Small intestine (tissue), 7 donors: ENCODE measurements at regions not wholly inside any gene's neighbourhood (a gene's known extent, or its start where the extent isn't known, plus 50 kb on each side); places are given as distances from the start of the nearest gene placed in this dataset.

ENCODE experiments used
- DNase-seq, 2 donors: peaks; one replicate each; pipeline versions ENCODE4 v3.0.0 to v3.0.0-alpha.2; 2013
- FAIRE-seq: peaks from 2 replicates; lab custom pipeline; 2012; peaks lifted over from hg19 to GRCh38; lab: Jason Lieb, UNC
- H3K27ac ChIP-seq, 3 donors: one replicate each; pipeline ENCODE4 v1.5.1; 2013; ENCODE audit warnings: low read length in 2 of 3, mild to moderate bottlenecking in 2 of 3, control low read depth in 1 of 3, inconsistent platforms in 1 of 3, low read depth in 1 of 3, moderate library complexity in 1 of 3
- H3K27me3 ChIP-seq, 3 donors: one replicate each; pipeline ENCODE4 v1.6.1; 2013; ENCODE audit warnings: low read length in 3 of 3, inconsistent platforms in 1 of 3; ENCODE audit not compliant: control insufficient read depth in 3 of 3, insufficient read depth in 3 of 3
- H3K36me3 ChIP-seq, 3 donors: one replicate each; pipeline ENCODE4 v1.6.1; 2013; ENCODE audit warnings: low read length in 3 of 3, inconsistent platforms in 1 of 3, low read depth in 1 of 3, mild to moderate bottlenecking in 1 of 3, moderate library complexity in 1 of 3; ENCODE audit not compliant: control insufficient read depth in 3 of 3, insufficient read depth in 2 of 3
- H3K4me1 ChIP-seq, 3 donors: one replicate each; pipeline ENCODE4 v1.6.1; 2013; ENCODE audit warnings: low read length in 2 of 3, inconsistent platforms in 1 of 3, low read depth in 1 of 3, mild to moderate bottlenecking in 1 of 3, moderate library complexity in 1 of 3; ENCODE audit not compliant: control insufficient read depth in 3 of 3, insufficient read depth in 2 of 3
- H3K4me3 ChIP-seq, 3 donors: one replicate each; pipeline ENCODE4 v1.5.1; 2013; ENCODE audit warnings: low read length in 3 of 3, control low read depth in 1 of 3, inconsistent platforms in 1 of 3, low read depth in 1 of 3, mild to moderate bottlenecking in 1 of 3, moderate library complexity in 1 of 3
- H3K9me3 ChIP-seq, 2 donors: one replicate each; pipeline ENCODE4 v1.6.1; 2013; ENCODE audit warnings: low read depth in 1 of 2, low read length in 1 of 2; ENCODE audit not compliant: control insufficient read depth in 2 of 2, insufficient read depth in 1 of 2
- WGBS, 3 donors: extraction: QIAGEN DNeasy Blood & Tissue Kit; methylation state at CpG; one replicate each; pipeline ENCODE4 v1.1.7; 2013; 5-methylcytosine and 5-hydroxymethylcytosine counted together
- donor health status: healthy with polysubstance abuse.
- donor health status: control.
- donor health status: control.
- donor health status: Bipolar disorder and iron deficiency.
- donor health status: healthy.

DNA sequence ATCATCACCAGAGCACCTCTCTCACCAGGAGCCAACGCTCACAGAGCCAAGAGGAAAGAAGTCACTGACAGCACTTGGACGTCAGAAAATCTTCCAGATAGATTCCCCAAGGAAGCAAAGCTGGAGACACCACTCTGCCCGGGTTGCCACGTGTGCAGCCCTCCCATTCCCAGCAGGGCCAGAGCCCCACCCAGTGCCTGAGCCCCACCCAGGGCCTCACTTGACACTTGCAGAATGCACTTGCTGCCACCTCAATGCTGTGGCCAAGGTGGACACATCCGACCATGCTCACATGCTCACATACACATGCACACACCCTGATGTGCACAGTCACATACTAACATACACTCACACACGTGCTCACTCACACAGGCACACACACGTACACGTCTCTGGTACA is 240.7 kb downstream of the RBFOX3 start:
- H3K4me3 ChIP-seq, result no peak overlapping the region
- WGBS, 3 donors, result 50 to 71% (median 51%) methylated on average over 8 of the region's 8 CpGs
- no peaks in the 10 kb centered on the region for H3K9me3 ChIP-seq
- peaks cover 0 to 13% (median 0%) of the 10 kb centered on the region in 3 donors for H3K4me1 ChIP-seq
- no peak for FAIRE-seq
- DNase-seq, result no peak
- peaks cover 0 to 23% (median 3%) of the 10 kb centered on the region in 3 donors for H3K27me3 ChIP-seq
- no peaks in the 10 kb centered on the region for H3K36me3 ChIP-seq
- no peak overlapping the region for H3K27ac ChIP-seq

DNA sequence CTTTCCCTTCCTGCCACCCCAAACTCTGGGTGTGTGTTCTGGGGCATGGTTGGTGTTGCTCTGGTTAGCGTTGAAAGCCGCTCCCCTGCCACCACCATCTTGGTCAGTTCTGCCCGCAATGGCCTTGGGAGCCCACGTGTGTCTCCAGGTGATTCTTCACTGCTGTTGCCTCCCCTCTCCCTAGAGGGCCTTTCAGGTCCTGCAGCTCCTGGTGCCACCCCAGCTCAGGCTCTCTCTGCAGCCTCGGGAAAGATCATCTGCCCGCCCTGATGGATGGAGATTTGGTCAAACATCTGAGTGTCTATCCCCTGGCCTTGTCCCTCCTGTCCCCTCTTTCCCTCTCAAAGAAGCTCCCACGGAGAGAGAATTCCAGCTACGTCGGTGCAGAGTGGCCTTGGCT is 241.3 kb downstream of the RBFOX3 start:
- FAIRE-seq, result no peak
- Histone ChIP-seq H3K27ac (no peak overlapping the region), H3K4me3 (no peak overlapping the region), H3K27me3 (peaks cover 0 to 24% (median 5%) of the 10 kb centered on the region in 3 donors), H3K9me3 (no peaks in the 10 kb centered on the region), H3K36me3 (no peaks in the 10 kb centered on the region), H3K4me1 (peaks cover 0 to 13% (median 0%) of the 10 kb centered on the region in 3 donors)
- no peak for DNase-seq
- 75 to 80% (median 77%) methylated on average over 9 of the region's 9 CpGs for WGBS, 3 donors

DNA sequence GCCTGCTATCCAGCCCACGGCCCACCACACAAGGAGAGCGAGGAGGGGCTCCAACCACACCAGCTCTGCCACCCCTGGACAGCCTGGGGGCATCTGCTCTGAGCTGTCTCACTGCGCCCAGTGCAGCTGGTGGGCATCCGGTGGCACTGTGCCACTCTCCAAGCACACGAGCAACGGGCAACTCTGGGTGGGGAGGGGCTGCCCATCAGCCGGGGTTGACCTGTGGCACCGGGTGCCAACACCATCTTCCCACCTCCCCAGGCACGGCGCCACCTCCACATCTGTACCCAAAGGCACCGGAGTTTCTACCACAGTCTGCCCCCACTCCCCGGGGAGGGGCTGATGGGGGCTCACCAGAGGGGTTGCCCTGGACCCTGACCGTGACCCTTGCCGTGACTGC is 241.8 kb downstream of the RBFOX3 start:
- WGBS, 3 donors, result 80 to 84% (median 80%) methylated on average over 14 of the region's 14 CpGs
- Histone ChIP-seq H3K27ac (no peak overlapping the region), H3K4me1 (peaks cover 0 to 13% (median 0%) of the 10 kb centered on the region in 3 donors), H3K4me3 (no peak overlapping the region), H3K9me3 (no peaks in the 10 kb centered on the region), H3K36me3 (no peaks in the 10 kb centered on the region), H3K27me3 (peaks cover 0 to 28% (median 8%) of the 10 kb centered on the region in 3 donors)
- FAIRE-seq (no peak), DNase-seq (no peak)

DNA sequence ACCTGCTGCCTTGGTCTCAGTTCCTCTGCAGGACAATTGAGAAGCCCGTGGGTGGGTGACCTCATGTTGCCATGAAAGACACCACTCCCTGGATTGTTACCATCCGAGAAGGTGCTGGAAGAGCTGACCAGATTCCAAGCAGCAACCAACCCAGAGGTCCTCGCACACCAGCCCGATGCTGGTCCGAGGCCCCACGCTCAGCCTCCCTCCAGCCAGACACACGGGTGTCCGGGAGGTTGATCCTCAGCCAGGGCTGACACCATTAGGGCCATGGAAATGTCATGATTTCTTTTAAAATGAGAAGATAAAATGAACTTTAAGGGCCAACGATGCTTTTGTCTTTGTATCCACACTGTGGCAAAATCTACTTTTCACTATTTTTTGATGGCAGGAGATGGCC is 242.3 kb downstream of the RBFOX3 start:
- no peak overlapping the region for H3K27ac ChIP-seq
- H3K9me3 ChIP-seq, result no peaks in the 10 kb centered on the region
- 82 to 89% (median 85%) methylated on average over 9 of the region's 9 CpGs for WGBS, 3 donors
- H3K4me3 ChIP-seq, result no peak overlapping the region
- no peaks in the 10 kb centered on the region for H3K36me3 ChIP-seq
- peaks cover 0 to 13% (median 0%) of the 10 kb centered on the region in 3 donors for H3K4me1 ChIP-seq
- no peak for DNase-seq
- no peak for FAIRE-seq
- peaks cover 0 to 32% (median 8%) of the 10 kb centered on the region in 3 donors for H3K27me3 ChIP-seq

DNA sequence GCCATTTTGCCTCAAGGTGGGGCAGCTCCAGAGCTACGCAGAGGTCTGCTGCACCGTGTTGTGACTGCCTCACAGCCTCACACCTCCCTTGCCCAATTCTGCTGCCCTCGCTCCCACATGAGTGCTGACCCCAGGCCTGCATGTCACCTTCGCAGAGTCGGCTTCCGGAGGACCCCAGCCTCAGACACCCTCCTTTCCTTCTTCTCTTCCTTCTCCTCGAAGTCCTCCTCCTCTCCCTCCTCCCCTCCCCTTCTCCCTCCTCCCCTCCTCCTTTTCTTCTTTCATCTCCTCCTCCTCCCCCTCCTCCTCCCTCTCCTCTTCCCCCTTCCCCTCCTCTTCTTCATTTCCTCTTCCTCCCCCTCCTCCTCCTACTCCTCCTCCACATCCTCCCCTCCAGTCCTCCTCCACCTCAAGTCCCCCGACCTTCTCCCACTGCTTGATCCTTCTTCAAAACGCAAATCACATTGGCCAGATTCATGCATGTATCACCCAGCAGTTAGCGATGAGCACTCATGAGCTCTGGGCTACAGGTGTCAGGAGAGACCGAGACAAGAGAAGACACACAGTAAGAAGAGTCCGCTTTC is 243.8 kb downstream of the RBFOX3 start:
- Histone ChIP-seq H3K27me3 (peaks cover 0 to 33% (median 8%) of the 10 kb centered on the region in 3 donors), H3K4me3 (no peak overlapping the region), H3K27ac (no peak overlapping the region), H3K9me3 (no peaks in the 10 kb centered on the region), H3K36me3 (no peaks in the 10 kb centered on the region), H3K4me1 (peaks cover 0 to 2% (median 0%) of the 10 kb centered on the region in 3 donors)
- DNase-seq, result no peak
- FAIRE-seq, result no peak
- WGBS, 3 donors, result 61 to 65% (median 62%) methylated on average over 10 to 12 of the region's 12 CpGs

DNA sequence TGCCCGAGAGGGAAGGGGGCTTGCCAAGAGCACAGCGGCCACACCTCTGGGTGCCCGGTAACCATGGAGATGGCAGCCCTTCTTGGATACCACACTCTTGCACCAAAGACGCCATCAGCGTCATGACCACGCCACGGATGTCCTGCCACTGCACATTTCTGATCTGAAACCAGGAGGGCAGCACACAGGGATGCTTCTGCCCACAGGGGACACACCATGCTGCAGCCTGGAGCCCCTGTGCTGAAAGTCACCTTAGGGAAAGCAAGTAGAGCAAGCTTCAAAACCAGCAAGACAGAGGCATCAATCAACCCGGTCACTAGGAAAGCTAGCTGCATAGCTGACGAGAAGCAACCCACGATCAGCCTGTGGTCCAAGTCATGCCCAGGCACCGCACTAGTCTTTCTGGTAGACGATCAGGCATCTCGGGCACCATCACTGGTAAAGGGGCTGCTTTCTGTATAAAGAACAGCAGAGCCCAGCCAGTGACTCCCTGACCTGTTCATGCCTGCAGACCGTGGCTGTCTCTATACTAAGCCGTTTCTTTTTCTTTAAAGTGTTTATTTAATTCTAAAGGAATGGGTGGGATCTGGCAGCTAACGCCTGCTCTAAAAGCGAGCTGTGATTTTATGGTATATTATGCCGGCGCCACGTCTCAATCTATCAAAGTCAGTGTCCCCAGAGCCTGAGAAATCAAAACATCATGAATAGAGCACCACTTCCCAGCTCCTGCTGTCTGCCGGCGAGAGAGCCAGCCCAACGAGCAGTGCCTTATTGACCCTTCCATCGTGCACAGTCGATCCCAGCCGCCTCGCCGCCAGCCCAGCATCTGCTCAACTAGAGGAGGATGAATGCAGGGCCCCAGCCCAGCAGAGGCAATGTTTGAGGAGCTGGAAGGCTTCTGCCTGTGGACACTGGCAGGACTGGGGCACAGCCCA is 244.7 kb downstream of the RBFOX3 start:
- 53 to 56% (median 55%) methylated on average over 28 of the region's 28 CpGs for WGBS, 3 donors
- H3K9me3 ChIP-seq, result no peaks in the 10 kb centered on the region
- peaks cover 0 to 36% (median 6%) of the 10 kb centered on the region in 3 donors for H3K27me3 ChIP-seq
- no peak overlapping the region for H3K27ac ChIP-seq
- no peak for FAIRE-seq
- DNase-seq, result no peak
- H3K36me3 ChIP-seq, result no peaks in the 10 kb centered on the region
- H3K4me3 ChIP-seq, result no peak overlapping the region
- no peaks in the 10 kb centered on the region for H3K4me1 ChIP-seq

DNA sequence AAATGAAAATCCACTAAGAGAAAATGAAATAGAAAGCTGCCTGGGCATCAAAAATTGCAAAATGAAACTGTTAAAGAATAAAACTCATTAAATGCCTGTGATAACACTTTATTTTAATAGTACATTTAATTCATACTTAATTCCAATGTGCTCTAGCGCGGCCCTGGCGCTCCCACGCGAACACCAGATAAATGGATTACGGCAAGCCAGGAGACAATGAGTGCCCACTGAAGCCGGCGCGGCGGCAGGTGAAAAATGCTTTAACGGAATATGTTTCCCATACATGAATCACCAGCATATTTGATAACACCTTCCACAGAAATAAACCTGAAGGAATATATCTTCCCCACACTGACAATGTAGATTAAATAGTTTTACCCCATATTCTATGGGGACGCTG is 245.5 kb downstream of the RBFOX3 start:
- no peak overlapping the region for H3K27ac ChIP-seq
- no peaks in the 10 kb centered on the region for H3K4me1 ChIP-seq
- FAIRE-seq (no peak), DNase-seq (no peak)
- no peak overlapping the region for H3K4me3 ChIP-seq
- peaks cover 0 to 39% (median 9%) of the 10 kb centered on the region in 3 donors for H3K27me3 ChIP-seq
- no peaks in the 10 kb centered on the region for H3K9me3 ChIP-seq
- 80 to 87% (median 83%) methylated on average over 12 of the region's 12 CpGs for WGBS, 3 donors
- H3K36me3 ChIP-seq, result no peaks in the 10 kb centered on the region

DNA sequence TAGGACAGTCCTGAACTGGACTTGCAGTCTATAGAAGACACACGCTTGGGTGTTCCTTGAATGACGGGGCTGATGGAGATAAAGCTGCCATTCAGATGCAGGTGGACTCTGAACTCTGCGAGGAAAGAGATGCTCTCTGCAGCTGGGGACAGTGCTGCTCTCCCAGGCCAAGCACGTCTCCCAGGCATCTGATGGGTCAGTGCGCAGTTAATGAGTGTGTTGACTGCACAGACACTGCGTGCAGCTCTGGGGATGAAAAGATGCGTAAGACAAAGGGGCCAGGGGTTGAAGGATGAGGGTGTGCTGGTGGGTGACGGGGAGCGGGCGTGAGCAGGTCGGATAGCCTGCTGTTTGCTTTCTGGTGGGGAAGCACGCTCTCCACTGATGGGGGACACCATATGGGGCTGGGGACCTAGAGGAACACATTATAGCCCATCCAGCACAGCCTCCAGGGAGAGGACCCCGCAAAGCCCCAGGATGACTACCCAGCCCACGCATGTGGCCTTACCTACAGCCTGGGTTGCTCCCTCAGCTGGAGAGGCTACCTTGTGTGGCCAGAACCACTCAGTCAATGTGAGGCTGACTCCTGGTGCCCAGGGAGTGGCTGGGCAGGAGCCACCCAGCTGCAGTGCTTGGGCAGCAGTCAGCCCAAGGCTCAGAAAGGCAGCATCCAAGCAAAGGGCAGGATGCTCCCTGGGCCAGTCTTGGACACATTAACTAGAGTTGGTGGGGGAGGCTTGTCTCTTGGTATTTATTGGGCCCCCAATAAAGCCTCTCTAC is 246.3 kb downstream of the RBFOX3 start:
- H3K4me1 ChIP-seq, result no peaks in the 10 kb centered on the region
- no peak overlapping the region for H3K4me3 ChIP-seq
- 59 to 76% (median 62%) methylated on average over 13 to 14 of the region's 14 CpGs for WGBS, 3 donors
- H3K9me3 ChIP-seq, result no peaks in the 10 kb centered on the region
- H3K36me3 ChIP-seq, result no peaks in the 10 kb centered on the region
- DNase-seq (no peak), FAIRE-seq (no peak)
- no peak overlapping the region for H3K27ac ChIP-seq
- H3K27me3 ChIP-seq, result peaks cover 0 to 42% (median 9%) of the 10 kb centered on the region in 3 donors
